ENCODE measurements at regions not wholly inside any gene's neighbourhood (a gene's known extent, or its start where the extent isn't known, plus 50 kb on each side); places are given as distances from the start of the nearest gene placed in this dataset.

- no peak for TF ChIP-seq CTCF (IDR thresholded peaks at IDR 0.05; ENCODE audit: insufficient read depth, low read depth, low read length)
- TF ChIP-seq EZH2 (IDR thresholded peaks at IDR 0.05; ENCODE audit: insufficient read depth, low read length) = no peak
- FAIRE-seq = no peak
These were observed 1024.3 kb downstream of the PCDH9 start for GRCh38 chr13:66205807-66206206.

GRCh38 chr13:66200555-66200954 lies 1029.6 kb downstream of the PCDH9 start:
- Mint-ChIP-seq H3K4me1 (ENCODE audit: low read depth, unreplicated experiment) (no peaks in the 10 kb centered on the region), H3K4me3 (ENCODE audit: unreplicated experiment) (no peak overlapping the region), H3K27ac (ENCODE audit: unreplicated experiment) (no peak overlapping the region), H3K27me3 (ENCODE audit: low read depth, unreplicated experiment) (no peaks in the 10 kb centered on the region), H3K36me3 (ENCODE audit: low read depth, unreplicated experiment) (no peaks in the 10 kb centered on the region), H3K9me3 (ENCODE audit: unreplicated experiment) (no peaks in the 10 kb centered on the region)
- H4K20me1 ChIP-seq (ENCODE audit: insufficient read depth, low read length) = no peaks in the 10 kb centered on the region
- no peak overlapping the region for H3K9ac ChIP-seq (ENCODE audit: low read length)
- H3K4me2 ChIP-seq (ENCODE audit: low read length) = no peak overlapping the region
- H3K79me2 ChIP-seq (ENCODE audit: insufficient read depth, low read length) = no peaks in the 10 kb centered on the region
- H3K36me3 ChIP-seq (ENCODE audit: insufficient read depth, low read length) = no peaks in the 10 kb centered on the region
- no peaks in the 10 kb centered on the region for H3K27me3 ChIP-seq (ENCODE audit: insufficient read depth, low read length)
- no peak overlapping the region for H3K27ac ChIP-seq (ENCODE audit: low read depth, low read length)
- DNase-seq (ENCODE audit: low read depth) = no peak
- no peak overlapping the region for H3K4me3 ChIP-seq (ENCODE audit: insufficient read depth, low read depth, low read length)
- no peak overlapping the region for H2AFZ ChIP-seq (ENCODE audit: low read depth, low read length)
- no peaks in the 10 kb centered on the region for H3K9me3 ChIP-seq (ENCODE audit: insufficient read depth, low read depth, low read length)
- H3K4me1 ChIP-seq (ENCODE audit: insufficient read depth, low read length) = no peaks in the 10 kb centered on the region
- TF ChIP-seq CTCF (IDR thresholded peaks at IDR 0.05; ENCODE audit: insufficient read depth, low read depth, low read length) = no peak
- no peak for TF ChIP-seq EZH2 (IDR thresholded peaks at IDR 0.05; ENCODE audit: insufficient read depth, low read length)
- no peak for FAIRE-seq

More at GRCh38 chr13:66205807-66206206, 1024.3 kb downstream of the PCDH9 start:
- Mint-ChIP-seq H3K27ac (ENCODE audit: unreplicated experiment) (no peak overlapping the region), H3K36me3 (ENCODE audit: low read depth, unreplicated experiment) (no peaks in the 10 kb centered on the region), H3K9me3 (ENCODE audit: unreplicated experiment) (no peaks in the 10 kb centered on the region), H3K4me3 (ENCODE audit: unreplicated experiment) (no peak overlapping the region), H3K27me3 (ENCODE audit: low read depth, unreplicated experiment) (no peaks in the 10 kb centered on the region), H3K4me1 (ENCODE audit: low read depth, unreplicated experiment) (peaks cover 8% of the 10 kb centered on the region)
- H3K9me3 ChIP-seq (ENCODE audit: insufficient read depth, low read depth, low read length) = no peaks in the 10 kb centered on the region
- H3K4me2 ChIP-seq (ENCODE audit: low read length) = no peak overlapping the region
- H3K4me3 ChIP-seq (ENCODE audit: insufficient read depth, low read depth, low read length) = no peak overlapping the region
- no peak overlapping the region for H2AFZ ChIP-seq (ENCODE audit: low read depth, low read length)
- H3K9ac ChIP-seq (ENCODE audit: low read length) = no peak overlapping the region
- H3K36me3 ChIP-seq (ENCODE audit: insufficient read depth, low read length) = no peaks in the 10 kb centered on the region
- H3K4me1 ChIP-seq (ENCODE audit: insufficient read depth, low read length) = peaks cover 5% of the 10 kb centered on the region
- DNase-seq (ENCODE audit: low read depth) = no peak
- no peaks in the 10 kb centered on the region for H3K27me3 ChIP-seq (ENCODE audit: insufficient read depth, low read length)
- H4K20me1 ChIP-seq (ENCODE audit: insufficient read depth, low read length) = no peaks in the 10 kb centered on the region
- no peak overlapping the region for H3K27ac ChIP-seq (ENCODE audit: low read depth, low read length)
- no peaks in the 10 kb centered on the region for H3K79me2 ChIP-seq (ENCODE audit: insufficient read depth, low read length)

- Histone ChIP-seq H3K27ac (ENCODE audit: low read depth, low read length) (no peak overlapping the region), H3K9ac (ENCODE audit: low read length) (no peak overlapping the region), H3K27me3 (ENCODE audit: insufficient read depth, low read length) (no peaks in the 10 kb centered on the region), H3K9me3 (ENCODE audit: insufficient read depth, low read depth, low read length) (no peaks in the 10 kb centered on the region), H3K4me1 (ENCODE audit: insufficient read depth, low read length) (no peaks in the 10 kb centered on the region), H3K79me2 (ENCODE audit: insufficient read depth, low read length) (no peaks in the 10 kb centered on the region), H4K20me1 (ENCODE audit: insufficient read depth, low read length) (no peaks in the 10 kb centered on the region), H3K4me2 (ENCODE audit: low read length) (no peak overlapping the region), H3K4me3 (ENCODE audit: insufficient read depth, low read depth, low read length) (no peak overlapping the region), H3K36me3 (ENCODE audit: insufficient read depth, low read length) (no peaks in the 10 kb centered on the region), H2AFZ (ENCODE audit: low read depth, low read length) (no peak overlapping the region)
- no peaks in the 10 kb centered on the region for H3K27me3 Mint-ChIP-seq (ENCODE audit: low read depth, unreplicated experiment)
- no peak overlapping the region for H3K4me3 Mint-ChIP-seq (ENCODE audit: unreplicated experiment)
- no peak for FAIRE-seq
- no peaks in the 10 kb centered on the region for H3K36me3 Mint-ChIP-seq (ENCODE audit: low read depth, unreplicated experiment)
- H3K4me1 Mint-ChIP-seq (ENCODE audit: low read depth, unreplicated experiment) = no peaks in the 10 kb centered on the region
- no peak for TF ChIP-seq EZH2 (IDR thresholded peaks at IDR 0.05; ENCODE audit: insufficient read depth, low read length)
- TF ChIP-seq CTCF (IDR thresholded peaks at IDR 0.05; ENCODE audit: insufficient read depth, low read depth, low read length) = no peak
- DNase-seq (ENCODE audit: low read depth) = no peak
- no peak overlapping the region for H3K27ac Mint-ChIP-seq (ENCODE audit: unreplicated experiment)
- H3K9me3 Mint-ChIP-seq (ENCODE audit: unreplicated experiment) = no peaks in the 10 kb centered on the region
These were observed 1034.9 kb downstream of the PCDH9 start for GRCh38 chr13:66195238-66195637.

Data from astrocyte (in vitro differentiated cells and primary cell).